HG03460 (cell line): ENCODE measurements at regions not wholly inside any gene's neighbourhood (a gene's known extent, or its start where the extent isn't known, plus 50 kb on each side); places are given as distances from the start of the nearest gene placed in this dataset.
"Not testable (repeated sequence)": the region's sequence is repeated elsewhere in the genome, so short reads cannot be mapped to it uniquely, and the experiment has no call there.

Source experiments
- ATAC-seq: cut with Tn5 transposase; IDR thresholded peaks from one replicate; pipeline ENCODE4 v1.9.1; 2021; ENCODE audit not compliant: unreplicated experiment

DNA sequence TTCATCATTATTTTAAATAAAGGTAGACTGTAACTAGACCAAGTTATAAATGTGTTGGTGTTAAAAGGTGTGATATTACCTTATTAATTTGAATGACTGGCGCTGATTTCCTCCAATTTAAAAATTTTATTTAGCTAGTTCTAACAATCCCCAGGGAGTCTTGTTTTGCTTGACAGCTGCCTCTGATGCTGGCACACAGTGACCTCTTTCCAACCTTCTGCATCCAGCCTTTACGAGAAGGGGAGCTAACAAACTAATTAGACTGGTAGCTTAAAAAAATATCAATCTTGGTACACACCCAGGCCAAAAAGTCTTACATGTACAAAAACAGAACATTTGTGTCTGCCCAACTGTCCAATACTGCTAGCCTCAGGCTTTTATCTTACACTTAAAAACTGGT lies 51.8 kb upstream of the ENPEP start:
- ATAC-seq, result no peak

DNA sequence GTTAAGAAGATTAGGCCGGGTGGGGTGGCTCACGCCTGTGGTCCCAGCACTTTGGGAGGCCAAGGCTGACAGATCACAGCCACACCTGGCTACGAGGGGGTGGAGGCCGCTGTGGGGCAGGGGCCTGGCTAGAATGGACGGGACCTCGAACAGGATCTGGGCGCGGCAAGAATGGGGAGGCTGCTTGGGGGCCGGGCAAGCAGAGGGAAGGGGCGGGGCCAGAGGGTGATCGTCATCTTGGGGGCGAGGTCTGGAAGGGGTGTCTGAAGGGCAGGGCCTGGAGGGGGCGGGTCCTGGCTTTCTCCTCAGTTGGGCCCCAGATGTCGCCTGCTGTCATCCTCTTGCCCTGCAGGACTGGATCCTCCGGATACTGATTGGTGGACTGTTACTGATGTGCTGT lies 57.3 kb upstream of the ENPEP start:
- no peak for ATAC-seq

DNA sequence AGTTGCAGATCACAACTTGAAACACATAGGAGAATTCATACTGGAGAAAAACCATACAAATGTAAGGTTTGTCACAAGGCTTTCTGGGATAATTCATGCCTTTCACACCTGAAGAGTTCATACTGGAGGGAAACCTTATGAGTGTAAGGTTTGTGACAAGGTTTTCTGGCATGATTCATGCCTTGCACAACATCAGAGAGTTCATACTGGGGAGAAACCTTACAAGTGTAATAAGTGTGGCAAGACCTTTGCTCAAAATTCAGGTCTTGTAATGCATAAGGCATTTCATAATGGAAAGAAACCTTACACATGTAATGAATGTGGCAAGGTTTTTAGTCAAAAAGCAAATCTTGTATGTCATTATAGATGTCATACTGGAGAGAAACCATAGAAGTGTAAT lies 58.8 kb upstream of the ENPEP start:
- ATAC-seq, result no peak

DNA sequence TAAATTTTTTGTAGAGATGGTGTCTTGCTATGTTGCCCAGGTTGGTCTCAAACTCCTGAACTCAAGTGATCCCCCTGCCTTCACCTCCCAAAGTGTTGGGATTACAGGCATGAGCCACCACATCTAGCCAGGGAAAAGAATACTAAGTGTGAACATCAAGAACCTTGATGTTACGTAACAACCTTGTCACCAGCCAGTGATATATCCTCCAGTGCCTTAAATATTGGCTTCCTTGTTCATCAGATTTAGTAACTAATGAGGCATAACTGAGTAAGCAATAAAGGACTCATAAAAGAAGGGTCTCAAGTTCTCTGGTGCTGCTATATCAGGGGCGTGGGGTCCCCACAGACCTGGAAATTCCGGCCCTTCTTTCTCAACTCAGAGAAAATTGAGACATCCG lies 60.5 kb upstream of the ENPEP start:
- ATAC-seq, result no peak

DNA sequence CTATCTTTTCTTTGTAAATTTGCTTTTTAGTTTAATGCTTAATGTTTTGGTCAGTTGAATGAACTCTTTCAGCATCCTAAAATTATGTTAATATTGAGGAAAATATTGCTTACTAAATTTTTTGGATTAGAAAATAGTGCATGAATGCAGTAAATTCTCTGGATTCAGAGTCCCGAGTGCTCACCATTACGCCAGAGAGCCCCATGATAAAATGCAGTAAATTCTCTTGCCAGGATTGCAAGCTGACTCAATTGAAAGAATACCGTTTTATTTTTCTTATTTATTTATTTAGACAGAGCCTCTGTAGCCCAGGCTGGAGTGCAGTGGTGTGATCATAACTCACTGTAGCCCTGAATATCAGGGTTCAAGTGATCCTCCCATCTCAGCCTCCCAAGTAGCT lies 60.9 kb upstream of the ENPEP start:
- no peak for ATAC-seq

DNA sequence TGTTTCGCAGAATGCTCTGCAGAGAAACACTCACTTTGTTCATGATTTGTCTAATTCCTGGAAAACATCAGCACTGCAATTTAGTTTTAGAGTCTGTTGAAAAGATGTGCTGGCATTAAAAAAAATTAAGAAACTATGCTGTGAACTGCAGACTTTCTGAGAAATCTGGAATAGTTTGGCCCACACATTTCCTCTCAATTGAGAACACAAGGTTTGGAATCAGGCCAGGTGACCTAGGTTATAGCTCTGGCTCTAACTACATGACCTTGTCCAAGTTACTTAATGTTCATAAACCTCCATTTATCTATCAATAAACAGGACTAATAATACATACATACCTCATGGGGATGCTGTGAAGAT lies 61.4 kb upstream of the ENPEP start:
- ATAC-seq, result no peak

DNA sequence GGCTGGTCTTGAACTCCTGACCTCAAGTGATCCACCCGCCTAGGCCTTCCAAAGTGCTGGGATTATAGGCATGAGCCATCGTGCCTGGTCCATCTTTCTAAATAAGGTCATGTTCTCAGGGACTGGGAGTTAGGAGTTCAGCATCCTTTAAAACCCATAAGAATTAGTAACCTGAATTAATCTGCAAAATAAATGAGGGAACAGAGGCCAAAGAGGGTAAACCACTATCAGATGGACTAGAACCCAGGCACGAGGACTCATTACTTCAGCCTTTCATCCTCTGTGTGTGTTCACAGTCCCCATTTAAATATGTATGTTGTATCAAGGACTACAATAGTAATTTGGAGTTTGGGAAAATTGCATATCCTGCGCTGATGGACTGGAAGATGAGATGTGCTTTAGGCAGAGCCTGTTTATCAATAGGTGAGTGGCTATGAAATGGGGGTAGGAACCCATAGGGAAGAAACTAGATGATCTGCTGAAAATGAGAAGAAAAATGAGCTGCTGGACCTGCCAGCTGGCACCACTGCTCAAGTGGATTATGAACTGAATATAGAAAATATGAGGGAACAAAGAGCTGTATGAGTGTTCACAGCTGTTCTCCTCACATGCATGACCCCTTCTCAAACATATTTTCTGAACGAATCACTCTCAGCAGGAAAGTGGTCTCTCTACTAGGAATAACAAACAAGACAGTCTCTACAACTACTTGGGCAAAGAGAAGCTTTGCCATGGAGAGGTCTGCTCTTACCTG lies 62.0 kb upstream of the ENPEP start:
- ATAC-seq, result not testable (repeated sequence)

DNA sequence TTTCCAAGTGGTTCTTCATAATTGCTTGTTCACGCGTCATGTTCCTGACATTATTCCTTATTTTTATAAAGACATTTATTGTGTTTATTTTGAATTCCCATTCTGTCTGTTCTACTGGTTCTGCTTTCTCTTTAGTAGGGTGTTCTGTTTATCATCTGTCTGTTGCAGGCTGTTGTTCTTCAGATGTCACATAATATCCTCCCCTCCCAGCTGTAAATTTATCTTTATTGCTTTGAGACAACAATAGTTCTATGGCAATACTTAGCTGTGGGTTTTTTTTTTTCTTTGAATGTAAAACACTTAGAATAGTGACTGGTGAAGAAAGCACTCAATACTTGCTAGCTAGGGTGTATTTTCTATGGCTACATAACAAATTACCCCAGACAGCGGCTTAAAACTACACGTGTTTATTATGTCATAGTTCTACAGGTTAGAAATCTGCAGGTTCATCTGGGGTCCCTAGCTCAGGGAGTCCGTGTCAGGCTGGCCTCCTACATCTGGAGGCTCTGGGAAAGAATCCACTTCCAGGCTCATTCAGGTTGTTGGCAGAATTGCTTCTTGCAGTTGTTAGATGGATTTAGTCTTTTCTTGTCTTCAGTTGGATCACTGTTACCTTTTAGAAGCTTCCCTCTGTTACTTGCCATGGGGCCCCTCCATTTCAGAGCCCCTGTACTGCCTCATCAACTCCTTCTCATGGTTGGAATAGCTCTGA lies 63.4 kb upstream of the ENPEP start:
- ATAC-seq, result no peak

DNA sequence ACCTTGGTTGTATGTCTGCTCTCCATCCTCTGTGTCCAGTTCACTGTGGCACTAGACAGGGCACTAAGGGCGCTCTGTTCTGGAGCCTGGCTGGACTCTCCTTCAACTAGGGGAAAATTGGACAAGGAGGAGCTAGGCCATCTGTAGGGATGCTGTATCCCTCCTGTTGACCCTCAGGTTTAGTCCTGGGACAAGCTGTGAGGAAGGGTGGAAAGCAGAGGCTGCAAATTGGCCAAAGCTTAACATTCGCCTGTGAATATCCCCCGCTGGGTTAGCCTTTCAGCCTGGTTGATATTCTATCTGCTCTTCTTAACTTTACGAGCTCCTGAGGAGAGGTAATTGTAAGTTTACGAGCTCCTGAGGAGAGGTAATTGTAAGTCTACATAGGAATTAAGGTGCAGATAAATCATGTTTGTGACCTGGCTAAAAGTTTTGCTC lies 64.4 kb upstream of the ENPEP start:
- ATAC-seq, result no peak

DNA sequence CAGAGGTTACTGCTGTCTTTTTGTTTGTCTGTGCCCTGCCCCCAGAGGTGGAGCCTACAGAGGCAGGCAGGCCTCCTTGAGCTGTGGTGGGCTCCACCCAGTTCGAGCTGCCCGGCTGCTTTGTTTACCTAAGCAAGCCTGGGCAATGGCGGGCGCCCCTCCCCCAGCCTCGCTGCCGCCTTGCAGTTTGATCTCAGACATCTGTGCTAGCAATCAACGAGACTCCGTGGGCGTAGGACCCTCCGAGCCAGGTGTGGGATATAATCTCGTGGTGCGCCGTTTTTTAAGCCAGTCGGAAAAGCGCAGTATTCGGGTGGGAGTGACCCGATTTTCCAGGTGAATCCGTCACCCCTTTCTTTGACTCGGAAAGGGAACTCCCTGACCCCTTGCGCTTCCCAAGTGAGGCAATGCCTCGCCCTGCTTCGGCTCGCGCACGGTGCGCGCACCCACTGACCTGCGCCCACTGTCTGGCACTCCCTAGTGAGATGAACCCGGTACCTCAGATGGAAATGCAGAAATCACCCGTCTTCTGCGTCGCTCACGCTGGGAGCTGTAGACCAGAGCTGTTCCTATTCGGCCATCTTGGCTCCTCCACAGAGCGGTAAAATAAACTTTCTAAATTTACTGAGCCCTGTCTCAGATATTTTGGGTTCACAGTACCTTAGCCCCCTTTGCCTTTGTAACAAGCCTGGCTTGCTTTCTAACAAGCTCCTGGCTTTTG lies 64.9 kb upstream of the ENPEP start:
- not testable (repeated sequence) for ATAC-seq

DNA sequence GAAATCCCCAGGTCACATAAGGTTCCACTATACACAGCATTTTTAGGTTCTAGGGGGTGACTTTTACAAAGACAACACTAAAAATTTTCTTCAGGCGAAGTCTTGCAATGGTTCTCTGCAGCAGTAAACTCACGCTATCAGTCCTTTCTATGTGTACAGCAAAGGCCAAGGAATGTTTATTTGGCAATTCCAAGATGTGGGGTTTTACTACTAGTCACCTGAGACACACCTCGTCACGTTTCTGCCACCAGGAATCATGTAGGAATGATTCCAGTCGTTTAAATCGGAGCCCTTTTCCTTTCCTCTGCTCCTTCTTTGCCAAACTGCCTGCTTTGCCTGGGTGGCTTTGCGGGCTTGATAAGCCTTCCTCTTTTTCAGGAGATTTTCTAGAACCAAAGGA lies 75.9 kb upstream of the ENPEP start:
- ATAC-seq, result no peak

DNA sequence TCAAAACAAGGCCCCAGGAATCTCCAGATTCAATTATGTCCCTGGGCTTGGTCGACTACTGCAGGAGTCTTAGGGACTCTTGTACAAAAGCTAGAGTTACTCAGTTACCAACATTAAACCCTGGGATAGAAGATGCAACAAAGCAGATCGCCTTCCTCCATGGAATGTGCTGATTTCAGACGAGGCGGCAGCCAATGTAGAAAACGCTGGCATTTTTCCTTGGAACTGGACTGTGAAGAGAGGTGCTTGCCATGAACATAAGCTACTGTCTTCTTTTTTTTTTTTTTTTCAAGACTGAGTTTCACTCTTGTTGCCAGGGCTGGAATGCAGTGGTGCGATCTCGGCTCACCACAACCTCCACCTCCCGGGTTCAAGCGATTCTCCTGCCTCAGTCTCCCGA lies 76.9 kb upstream of the ENPEP start:
- ATAC-seq, result not testable (repeated sequence)

DNA sequence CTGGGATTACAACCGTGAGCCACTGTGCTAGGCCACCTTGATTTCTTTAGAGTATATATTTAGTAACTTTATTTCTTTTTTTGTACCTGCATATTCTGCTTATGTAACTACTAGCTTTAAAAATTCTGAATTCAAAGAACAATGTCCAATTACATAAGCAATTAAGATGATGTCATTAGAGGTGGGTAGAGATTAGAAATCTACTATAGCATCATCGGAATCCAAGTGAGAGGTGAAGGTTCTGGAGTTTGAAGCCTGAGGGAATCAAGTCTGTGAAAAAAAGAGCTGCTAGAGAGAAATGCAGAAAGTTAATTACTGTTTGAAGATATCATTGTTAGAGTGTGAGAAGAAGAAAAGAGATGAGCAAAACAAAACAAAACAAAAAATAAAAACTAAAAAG lies 79.0 kb upstream of the ENPEP start:
- no peak for ATAC-seq

DNA sequence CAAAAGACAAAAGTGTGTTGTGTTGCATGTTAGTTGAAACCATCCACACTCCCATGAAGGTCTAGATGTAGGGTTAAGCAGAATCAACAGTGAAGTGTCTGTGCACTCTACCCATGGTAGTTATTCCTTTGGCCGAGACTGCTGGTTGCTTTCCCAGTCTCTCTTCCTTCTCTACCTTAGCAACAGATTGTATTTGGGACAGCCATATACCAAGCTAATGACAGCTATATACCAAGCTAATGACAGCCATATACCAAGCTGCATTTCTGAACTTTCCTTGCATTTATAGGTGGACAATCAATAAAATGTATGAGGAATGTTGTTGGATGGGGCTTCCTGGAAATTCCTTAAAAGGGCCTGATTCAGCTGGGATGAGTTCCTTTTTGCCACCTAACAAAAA lies 80.5 kb upstream of the ENPEP start:
- ATAC-seq, result no peak

DNA sequence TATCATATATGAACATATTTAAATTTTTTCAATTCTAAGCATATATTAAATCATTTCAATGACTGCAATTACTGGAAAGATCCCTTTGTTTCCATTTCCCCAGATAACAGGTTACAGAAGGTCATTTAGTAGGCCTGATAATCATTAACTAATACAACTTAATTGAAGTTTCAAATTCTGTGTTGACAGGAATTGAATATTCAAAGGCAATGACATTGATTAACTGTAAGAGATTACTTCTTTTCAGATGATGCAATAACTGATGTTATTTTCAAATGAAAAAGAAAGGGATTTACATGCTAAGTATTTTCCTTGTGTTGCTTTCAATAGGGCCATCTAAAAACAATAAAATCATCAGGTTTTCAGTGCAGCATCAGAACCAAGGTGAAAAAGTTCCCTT lies 81.1 kb upstream of the ENPEP start:
- ATAC-seq, result no peak

DNA sequence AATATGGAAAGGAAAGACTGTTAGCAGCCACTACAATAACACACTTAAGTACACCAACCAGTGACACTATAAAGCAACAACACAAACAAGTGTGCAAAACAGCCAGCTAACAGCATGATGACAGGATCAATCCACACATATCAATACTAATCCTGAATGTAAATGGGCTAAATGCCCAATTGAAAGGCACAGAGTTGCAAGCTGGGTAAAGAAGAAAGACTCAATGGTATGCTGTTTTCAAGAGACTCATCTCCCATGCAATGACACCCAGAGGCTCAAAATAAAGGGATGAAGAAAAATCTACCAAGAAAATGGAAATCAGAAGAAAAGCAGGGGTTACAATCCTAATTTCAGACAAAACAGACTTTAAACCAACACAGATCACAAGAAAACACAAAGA lies 94.2 kb upstream of the ENPEP start:
- ATAC-seq, result no peak

DNA sequence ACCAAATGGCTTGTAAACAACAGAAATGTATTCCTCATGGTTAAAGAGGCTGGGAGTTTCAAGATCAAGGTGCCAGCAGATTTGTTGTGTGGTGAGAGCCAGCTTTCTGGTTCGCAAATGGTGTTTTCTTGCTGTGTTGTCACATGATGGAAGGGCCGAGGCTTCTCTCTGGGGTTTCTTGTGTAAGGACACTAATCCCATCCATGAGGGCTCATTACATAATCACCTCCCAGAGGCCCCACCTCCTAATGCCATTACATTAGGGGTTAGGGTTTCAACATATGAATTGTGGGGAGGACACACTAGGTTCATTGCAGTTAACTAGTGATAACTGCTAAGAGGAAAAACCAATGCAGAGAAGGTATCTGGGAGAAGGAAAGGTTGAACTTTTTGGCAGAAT lies 103.5 kb upstream of the ENPEP start:
- ATAC-seq, result no peak

DNA sequence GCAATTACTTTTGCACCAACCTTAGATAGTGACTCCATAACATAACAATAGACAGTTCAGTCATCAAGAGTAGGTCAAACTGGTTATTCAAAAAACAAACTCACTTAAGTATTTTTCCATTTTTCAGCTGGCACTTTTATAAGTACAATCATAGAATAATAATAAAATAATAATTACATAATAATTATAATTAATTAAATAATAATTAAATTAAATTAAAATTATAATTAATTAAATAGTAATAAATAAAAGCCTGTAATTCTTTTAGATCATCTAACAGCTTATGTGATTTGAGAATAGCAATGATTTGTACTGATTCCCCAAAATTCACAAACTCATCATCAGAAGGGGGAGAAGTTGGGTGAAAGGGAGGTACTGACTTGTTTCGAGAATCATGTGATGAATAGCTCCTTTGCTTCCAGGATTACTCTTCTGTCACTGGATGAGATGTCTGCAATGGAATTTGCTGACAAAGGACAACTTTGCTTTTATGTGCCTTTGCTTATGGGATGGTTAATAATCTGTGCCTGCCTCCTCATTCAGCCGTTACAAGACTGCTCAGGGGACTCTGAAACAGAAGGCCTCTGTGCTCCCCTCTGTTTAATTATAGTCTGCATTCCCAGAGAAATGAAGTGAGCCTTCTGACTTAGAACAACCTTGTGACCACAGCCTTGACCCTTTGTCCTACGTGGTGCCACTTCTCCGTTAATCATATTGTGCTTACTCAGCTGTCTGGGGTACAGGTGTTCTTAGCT lies 104.8 kb upstream of the ENPEP start:
- no peak for ATAC-seq

DNA sequence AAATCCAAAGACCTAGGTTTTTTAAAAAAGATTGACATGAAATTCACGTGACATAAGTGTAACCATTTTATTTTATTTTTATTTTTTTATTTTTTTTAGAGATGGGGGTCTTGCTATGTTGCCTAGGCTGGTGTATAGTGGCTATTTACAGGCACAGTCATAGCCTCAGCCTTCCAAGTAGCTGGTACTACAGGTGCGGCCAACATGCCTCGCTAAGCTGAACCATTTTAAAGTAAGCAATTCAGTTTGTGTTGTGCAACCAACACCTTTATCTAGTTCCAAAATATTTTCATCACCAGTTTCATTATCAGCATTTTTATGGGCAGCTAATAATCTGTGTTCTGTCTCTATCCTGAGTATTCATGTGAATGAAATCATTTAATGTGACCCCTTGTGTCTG lies 107.5 kb upstream of the ENPEP start:
- ATAC-seq, result no peak

DNA sequence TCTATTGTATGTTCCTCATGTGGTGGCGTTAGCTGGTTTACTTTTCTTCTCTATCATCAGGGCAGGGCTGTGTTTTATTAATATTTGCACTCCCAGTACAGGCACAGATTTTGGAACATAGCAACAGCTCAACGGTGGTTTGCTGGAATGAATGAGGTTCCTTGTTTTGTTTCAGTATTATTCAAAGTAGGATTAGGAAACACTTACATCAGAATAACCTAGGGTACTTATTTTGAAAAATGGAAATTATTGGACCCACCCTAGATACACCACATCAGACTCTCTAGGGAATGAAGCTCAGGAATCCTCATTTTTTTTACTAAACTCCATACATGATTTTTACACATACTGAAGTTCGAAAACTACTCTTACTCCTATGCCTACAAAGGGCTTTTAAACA lies 108.8 kb upstream of the ENPEP start:
- ATAC-seq, result no peak

DNA sequence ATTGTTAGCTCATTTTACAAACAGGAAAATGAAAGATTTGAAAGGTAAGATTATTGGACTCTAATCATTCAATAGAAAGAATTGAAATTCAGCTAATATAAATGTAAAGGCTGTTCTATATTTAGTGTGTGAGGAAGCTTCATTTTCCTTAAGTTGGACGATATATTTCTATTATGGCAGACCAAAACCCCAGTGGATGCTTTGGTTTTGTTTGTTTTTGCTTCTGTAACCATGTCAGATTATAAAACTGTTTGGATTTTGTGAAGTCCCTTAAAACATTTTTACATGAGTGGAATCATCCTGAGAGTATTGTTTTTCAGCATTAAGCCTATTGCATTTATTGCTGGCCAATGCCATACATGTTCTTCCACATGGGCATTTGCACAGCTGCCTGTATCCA lies 110.2 kb upstream of the ENPEP start:
- no peak for ATAC-seq
